ENCODE measurements at regions not wholly inside any gene's neighbourhood (a gene's known extent, or its start where the extent isn't known, plus 50 kb on each side); places are given as distances from the start of the nearest gene placed in this dataset.

- TF ChIP-seq ATF3 (IDR thresholded peaks at IDR 0.05) (no peak), REST (IDR thresholded peaks at IDR 0.05) (no peak), JUND (IDR thresholded peaks at IDR 0.05) (peak; percentile 43 to 60)
Observed at GRCh38 chr15:62896969-62897486, 145.5 kb upstream of the TPM1 start.

All from liver (tissue), 2 donors.